ENCODE measurements at regions not wholly inside any gene's neighbourhood (a gene's known extent, or its start where the extent isn't known, plus 50 kb on each side); places are given as distances from the start of the nearest gene placed in this dataset.

DNA sequence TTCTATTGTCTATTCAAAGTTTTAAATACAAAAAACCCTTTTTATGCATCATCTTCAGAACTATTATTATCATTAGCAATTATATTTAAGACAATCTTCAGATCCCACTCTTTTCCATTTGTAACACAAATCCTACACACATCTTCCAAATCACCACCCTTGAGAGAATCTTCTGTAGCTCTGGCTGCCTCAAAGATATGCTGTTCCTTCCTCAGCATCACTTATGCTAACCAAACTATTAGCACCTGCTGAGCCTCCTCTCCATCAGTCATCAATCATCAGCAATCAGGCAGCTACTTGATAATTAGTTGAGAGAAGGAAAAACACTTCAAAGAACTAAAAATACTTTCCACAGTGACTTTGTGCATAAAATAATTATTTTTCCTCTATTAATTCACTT is 1082.2 kb downstream of the C4orf33 start:
- Histone ChIP-seq H3K27ac (no peak overlapping the region), H3K36me3 (ENCODE audit: insufficient read depth, low read length) (no peaks in the 10 kb centered on the region), H3K9ac (ENCODE audit: insufficient read length) (no peak overlapping the region), H3K9me3 (ENCODE audit: low read depth, low read length) (no peaks in the 10 kb centered on the region), H3K4me3 (no peak overlapping the region)
- DNase-seq (ENCODE audit: low read depth, low spot score) = no peak
- TF ChIP-seq FOXP2 (optimal IDR thresholded peaks at IDR 0.05; ENCODE audit: control extremely low read depth, extremely low read length, insufficient read depth) (no peak), EZH2 (IDR thresholded peaks at IDR 0.05) (no peak), POLR2AphosphoS5 (IDR thresholded peaks at IDR 0.05; ENCODE audit: borderline replicate concordance, low read depth, low read length) (no peak)

DNA sequence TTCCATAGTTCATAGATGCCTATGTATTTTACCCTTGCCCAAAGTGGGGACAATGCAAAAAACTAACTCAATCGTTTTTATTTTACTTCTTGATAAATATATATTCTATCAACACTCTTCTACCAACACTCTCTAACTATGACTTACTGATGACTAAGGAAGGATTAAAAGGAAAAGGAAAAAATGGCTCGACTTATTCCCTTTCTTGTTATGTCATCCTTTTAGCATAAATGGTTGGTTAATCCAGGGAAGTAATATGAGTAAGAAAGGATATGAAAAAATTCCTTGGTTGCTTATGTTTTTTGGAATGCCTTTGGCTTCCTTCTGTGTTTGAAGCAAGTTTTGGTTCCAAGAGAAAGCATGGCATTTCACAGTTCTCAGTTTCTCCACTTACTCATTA is 1087.1 kb downstream of the C4orf33 start:
- H3K4me3 ChIP-seq = no peak overlapping the region
- no peaks in the 10 kb centered on the region for H3K9me3 ChIP-seq (ENCODE audit: low read depth, low read length)
- H3K36me3 ChIP-seq (ENCODE audit: insufficient read depth, low read length) = no peaks in the 10 kb centered on the region
- no peak for TF ChIP-seq FOXP2 (optimal IDR thresholded peaks at IDR 0.05; ENCODE audit: control extremely low read depth, extremely low read length, insufficient read depth)
- TF ChIP-seq EZH2 (IDR thresholded peaks at IDR 0.05) = no peak
- no peak for TF ChIP-seq POLR2AphosphoS5 (IDR thresholded peaks at IDR 0.05; ENCODE audit: borderline replicate concordance, low read depth, low read length)
- no peak for DNase-seq (ENCODE audit: low read depth, low spot score)
- no peak overlapping the region for H3K9ac ChIP-seq (ENCODE audit: insufficient read length)
- H3K27ac ChIP-seq = no peak overlapping the region

DNA sequence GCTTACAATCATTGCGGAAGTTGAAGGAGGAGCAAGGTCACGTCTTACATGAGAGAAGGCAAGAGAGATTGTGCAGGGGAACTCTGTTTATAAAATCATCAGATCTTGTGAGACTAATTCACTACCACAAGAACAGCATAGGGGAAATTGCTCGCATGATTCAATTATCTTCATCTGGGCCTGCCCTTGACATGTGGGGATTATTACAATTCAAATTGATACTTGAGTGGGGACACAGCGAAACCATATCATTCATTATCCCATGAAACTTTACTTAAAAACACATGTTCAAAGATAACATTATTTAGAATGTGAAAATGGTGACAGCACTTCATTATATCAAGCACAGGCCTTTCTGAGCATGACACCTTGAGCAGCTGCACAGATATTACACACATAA is 1087.8 kb downstream of the C4orf33 start:
- Histone ChIP-seq H3K4me3 (no peak overlapping the region), H3K9me3 (ENCODE audit: low read depth, low read length) (no peaks in the 10 kb centered on the region), H3K36me3 (ENCODE audit: insufficient read depth, low read length) (no peaks in the 10 kb centered on the region), H3K9ac (ENCODE audit: insufficient read length) (no peak overlapping the region), H3K27ac (no peak overlapping the region)
- TF ChIP-seq FOXP2 (optimal IDR thresholded peaks at IDR 0.05; ENCODE audit: control extremely low read depth, extremely low read length, insufficient read depth) (no peak), POLR2AphosphoS5 (IDR thresholded peaks at IDR 0.05; ENCODE audit: borderline replicate concordance, low read depth, low read length) (no peak), EZH2 (IDR thresholded peaks at IDR 0.05) (no peak)
- no peak for DNase-seq (ENCODE audit: low read depth, low spot score)

DNA sequence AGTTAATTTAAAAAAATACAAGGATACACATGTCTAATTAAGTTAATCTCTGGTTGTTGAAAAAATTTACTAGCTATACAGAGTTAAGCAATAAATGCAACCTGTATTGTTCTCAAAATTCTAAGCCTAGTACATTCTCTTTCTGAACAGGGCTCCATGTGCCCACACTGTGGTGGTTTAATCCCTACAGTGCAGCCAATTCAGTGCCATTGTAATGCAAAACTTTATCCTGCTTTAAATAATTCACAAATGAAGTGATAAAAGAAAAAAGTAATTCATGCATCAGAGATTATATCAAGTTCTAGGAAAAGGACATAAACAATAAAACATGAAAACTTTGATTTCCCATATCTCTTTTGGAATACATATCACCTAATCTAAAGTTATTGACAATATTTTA is 1089.2 kb downstream of the C4orf33 start:
- Histone ChIP-seq H3K36me3 (ENCODE audit: insufficient read depth, low read length) (no peaks in the 10 kb centered on the region), H3K4me3 (no peak overlapping the region), H3K9ac (ENCODE audit: insufficient read length) (no peak overlapping the region), H3K9me3 (ENCODE audit: low read depth, low read length) (no peaks in the 10 kb centered on the region), H3K27ac (no peak overlapping the region)
- no peak for TF ChIP-seq FOXP2 (optimal IDR thresholded peaks at IDR 0.05; ENCODE audit: control extremely low read depth, extremely low read length, insufficient read depth)
- TF ChIP-seq EZH2 (IDR thresholded peaks at IDR 0.05) = no peak
- no peak for TF ChIP-seq POLR2AphosphoS5 (IDR thresholded peaks at IDR 0.05; ENCODE audit: borderline replicate concordance, low read depth, low read length)
- no peak for DNase-seq (ENCODE audit: low read depth, low spot score)

DNA sequence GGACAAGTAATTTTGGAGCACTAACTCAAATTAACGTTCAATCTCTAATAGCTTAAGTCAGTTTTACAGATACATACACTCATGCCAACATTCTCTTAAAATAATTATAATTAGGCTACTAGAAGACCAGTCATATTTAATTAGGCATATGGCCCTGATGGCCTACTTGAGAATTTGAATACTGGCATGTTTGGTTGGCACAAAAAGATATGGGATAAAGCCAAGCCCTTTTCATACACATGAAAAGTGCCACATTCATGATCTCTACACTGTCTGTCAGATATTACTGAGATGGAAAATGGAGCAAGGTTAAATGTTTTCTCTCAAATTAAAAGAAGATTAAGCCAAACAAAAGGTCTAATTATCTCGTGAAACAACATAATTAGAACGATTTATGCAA is 1091.0 kb downstream of the C4orf33 start:
- no peaks in the 10 kb centered on the region for H3K9me3 ChIP-seq (ENCODE audit: low read depth, low read length)
- H3K4me3 ChIP-seq = no peak overlapping the region
- no peak for TF ChIP-seq FOXP2 (optimal IDR thresholded peaks at IDR 0.05; ENCODE audit: control extremely low read depth, extremely low read length, insufficient read depth)
- no peak for TF ChIP-seq POLR2AphosphoS5 (IDR thresholded peaks at IDR 0.05; ENCODE audit: borderline replicate concordance, low read depth, low read length)
- no peak for TF ChIP-seq EZH2 (IDR thresholded peaks at IDR 0.05)
- no peak overlapping the region for H3K27ac ChIP-seq
- no peaks in the 10 kb centered on the region for H3K36me3 ChIP-seq (ENCODE audit: insufficient read depth, low read length)
- DNase-seq (ENCODE audit: low read depth, low spot score) = no peak
- no peak overlapping the region for H3K9ac ChIP-seq (ENCODE audit: insufficient read length)

DNA sequence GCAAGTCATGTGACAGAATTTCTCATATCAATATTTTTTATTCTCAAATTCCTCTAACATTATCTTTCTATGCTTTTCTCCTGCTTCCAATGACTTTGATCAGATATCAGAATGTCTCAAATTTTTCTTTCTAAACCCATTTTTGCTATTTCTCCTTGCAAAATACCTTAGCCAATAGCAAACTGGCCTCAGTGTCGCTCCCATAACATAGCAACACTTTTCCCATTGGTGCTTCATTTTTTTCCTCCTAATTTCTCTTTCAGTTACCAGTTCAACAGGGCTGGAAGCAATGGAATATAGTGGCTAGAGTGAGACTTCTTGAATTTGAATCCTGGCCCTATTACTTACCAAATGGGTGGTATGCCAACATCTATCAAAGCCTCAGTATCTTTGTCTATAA is 1091.6 kb downstream of the C4orf33 start:
- Histone ChIP-seq H3K9ac (ENCODE audit: insufficient read length) (no peak overlapping the region), H3K36me3 (ENCODE audit: insufficient read depth, low read length) (no peaks in the 10 kb centered on the region), H3K9me3 (ENCODE audit: low read depth, low read length) (no peaks in the 10 kb centered on the region), H3K4me3 (no peak overlapping the region), H3K27ac (no peak overlapping the region)
- TF ChIP-seq FOXP2 (optimal IDR thresholded peaks at IDR 0.05; ENCODE audit: control extremely low read depth, extremely low read length, insufficient read depth) (no peak), EZH2 (IDR thresholded peaks at IDR 0.05) (no peak), POLR2AphosphoS5 (IDR thresholded peaks at IDR 0.05; ENCODE audit: borderline replicate concordance, low read depth, low read length) (no peak)
- DNase-seq (ENCODE audit: low read depth, low spot score) = no peak

DNA sequence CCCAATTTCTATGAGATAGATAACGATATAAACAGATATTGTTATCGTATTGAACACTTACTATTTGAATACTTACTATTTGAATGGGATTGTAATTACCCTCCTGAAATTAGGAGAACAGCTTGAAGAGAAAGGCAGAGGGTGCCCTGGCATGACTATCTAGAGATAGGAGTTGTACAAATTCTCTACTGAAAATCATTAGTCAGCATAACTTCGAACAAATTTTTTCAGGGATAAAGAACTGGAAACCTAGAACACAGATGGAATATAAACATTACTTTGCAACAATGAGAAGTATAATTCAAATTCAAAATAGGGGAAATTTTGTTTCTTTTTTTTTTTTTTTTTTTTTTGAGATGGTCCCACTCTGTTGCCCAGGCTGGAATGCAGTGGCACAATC is 1096.8 kb downstream of the C4orf33 start:
- H3K36me3 ChIP-seq (ENCODE audit: insufficient read depth, low read length) = no peaks in the 10 kb centered on the region

DNA sequence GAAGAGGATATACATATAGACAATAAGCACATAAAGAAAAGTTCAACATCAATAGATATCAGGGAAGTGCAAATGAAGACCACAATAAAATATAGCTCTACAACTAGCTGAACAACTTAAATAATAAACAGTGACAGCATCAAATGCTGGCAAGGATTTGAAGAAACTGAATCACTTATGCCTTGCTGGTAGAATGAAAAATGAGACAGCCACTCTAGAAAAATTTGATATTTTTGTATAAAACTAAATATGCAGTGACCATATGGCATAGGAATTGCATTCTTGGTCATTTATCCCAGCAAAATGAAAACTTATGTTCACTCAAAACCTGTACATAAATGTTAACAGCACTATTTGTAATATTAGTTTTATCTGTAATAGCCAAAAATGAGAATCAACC is 1102.0 kb downstream of the C4orf33 start:
- Histone ChIP-seq H3K36me3 (ENCODE audit: insufficient read depth, low read length) (no peaks in the 10 kb centered on the region), H3K27ac (no peak overlapping the region), H3K9ac (ENCODE audit: insufficient read length) (no peak overlapping the region), H3K9me3 (ENCODE audit: low read depth, low read length) (no peaks in the 10 kb centered on the region; the same call in 1 of the 2 replicates), H3K4me3 (no peak overlapping the region)
- DNase-seq (ENCODE audit: low read depth, low spot score) = no peak
- TF ChIP-seq POLR2AphosphoS5 (IDR thresholded peaks at IDR 0.05; ENCODE audit: borderline replicate concordance, low read depth, low read length) (no peak), FOXP2 (optimal IDR thresholded peaks at IDR 0.05; ENCODE audit: control extremely low read depth, extremely low read length, insufficient read depth) (no peak), EZH2 (IDR thresholded peaks at IDR 0.05) (no peak)

More for the DNA sequence above, 1096.8 kb downstream of the C4orf33 start:
- no peak overlapping the region for H3K4me3 ChIP-seq
- H3K27ac ChIP-seq = no peak overlapping the region
- H3K9ac ChIP-seq (ENCODE audit: insufficient read length) = no peak overlapping the region
- TF ChIP-seq EZH2 (IDR thresholded peaks at IDR 0.05) = no peak
- no peak for TF ChIP-seq POLR2AphosphoS5 (IDR thresholded peaks at IDR 0.05; ENCODE audit: borderline replicate concordance, low read depth, low read length)
- TF ChIP-seq FOXP2 (optimal IDR thresholded peaks at IDR 0.05; ENCODE audit: control extremely low read depth, extremely low read length, insufficient read depth) = no peak
- H3K9me3 ChIP-seq (ENCODE audit: low read depth, low read length) = no peaks in the 10 kb centered on the region
- DNase-seq (ENCODE audit: low read depth, low spot score) = no peak

DNA sequence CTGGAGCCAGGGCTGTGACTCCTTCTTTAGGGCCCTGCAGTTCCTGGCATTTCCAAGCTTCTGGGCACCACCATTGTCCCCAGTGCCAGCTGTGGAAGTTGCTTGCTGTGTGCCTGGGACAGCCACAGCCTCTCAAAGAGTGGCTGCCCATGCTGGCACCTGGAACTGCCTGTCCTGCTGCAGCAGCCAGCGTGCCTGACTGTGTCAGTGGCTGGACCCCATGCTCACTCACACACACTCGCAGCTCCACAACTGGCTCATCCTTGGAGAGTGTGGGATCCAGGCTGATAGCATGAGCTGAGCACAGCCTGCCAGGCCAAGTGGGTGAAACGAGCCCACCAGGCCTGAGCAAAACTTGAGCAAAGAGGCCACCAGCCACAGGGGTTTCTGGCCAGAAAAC is 1107.6 kb downstream of the C4orf33 start:
- Histone ChIP-seq H3K4me3 (no peak overlapping the region), H3K27ac (no peak overlapping the region), H3K36me3 (ENCODE audit: insufficient read depth, low read length) (no peaks in the 10 kb centered on the region), H3K9me3 (ENCODE audit: low read depth, low read length) (no peaks in the 10 kb centered on the region; the same call in 1 of the 2 replicates), H3K9ac (ENCODE audit: insufficient read length) (no peak overlapping the region)
- DNase-seq (ENCODE audit: low read depth, low spot score) = no peak
- TF ChIP-seq POLR2AphosphoS5 (IDR thresholded peaks at IDR 0.05; ENCODE audit: borderline replicate concordance, low read depth, low read length) = no peak
- TF ChIP-seq FOXP2 (optimal IDR thresholded peaks at IDR 0.05; ENCODE audit: control extremely low read depth, extremely low read length, insufficient read depth) = no peak
- no peak for TF ChIP-seq EZH2 (IDR thresholded peaks at IDR 0.05)

Measured in SK-N-MC (cell line).